Cerebellar nuclear complex (tissue), 1 donor: ENCODE measurements at regions not wholly inside any gene's neighbourhood (a gene's known extent, or its start where the extent isn't known, plus 50 kb on each side); places are given as distances from the start of the nearest gene placed in this dataset.

ENCODE experiments used
- DNase-seq, 2 experiments: peaks; one replicate each; lab custom pipeline; 2025; lab: John Stamatoyannopoulos, UW

GRCh38 chr3:13227315-13228165, 154.3 kb upstream of the IQSEC1 start:
- DNase-seq: no peak

DNA sequence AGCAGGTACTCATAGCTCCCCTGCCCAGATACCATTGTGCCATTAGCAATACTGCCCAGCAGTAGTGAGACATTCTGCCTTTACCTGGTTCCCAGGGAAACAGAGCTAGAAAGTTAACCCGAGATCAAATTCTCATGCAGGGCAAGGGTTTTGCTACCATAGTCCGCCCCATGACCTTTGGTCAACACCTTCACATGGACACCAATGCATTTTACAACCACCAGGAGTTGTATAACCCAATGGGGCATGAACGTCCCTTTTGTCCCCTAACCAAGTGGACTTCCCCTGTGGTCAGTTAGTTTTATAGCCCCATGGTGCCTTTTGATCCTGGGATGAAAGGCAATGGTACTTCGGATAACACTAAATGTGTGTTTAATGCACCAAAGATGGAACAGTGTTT, 151.7 kb upstream of the IQSEC1 start:
- DNase-seq: no peak

GRCh38 chr3:13223574-13224237, 150.5 kb upstream of the IQSEC1 start:
- DNase-seq: no peak

GRCh38 chr3:13222891-13223573, 149.8 kb upstream of the IQSEC1 start:
- DNase-seq: no peak

- no peak for DNase-seq
Observed at GRCh38 chr3:13222131-13222530, 148.9 kb upstream of the IQSEC1 start.

DNA sequence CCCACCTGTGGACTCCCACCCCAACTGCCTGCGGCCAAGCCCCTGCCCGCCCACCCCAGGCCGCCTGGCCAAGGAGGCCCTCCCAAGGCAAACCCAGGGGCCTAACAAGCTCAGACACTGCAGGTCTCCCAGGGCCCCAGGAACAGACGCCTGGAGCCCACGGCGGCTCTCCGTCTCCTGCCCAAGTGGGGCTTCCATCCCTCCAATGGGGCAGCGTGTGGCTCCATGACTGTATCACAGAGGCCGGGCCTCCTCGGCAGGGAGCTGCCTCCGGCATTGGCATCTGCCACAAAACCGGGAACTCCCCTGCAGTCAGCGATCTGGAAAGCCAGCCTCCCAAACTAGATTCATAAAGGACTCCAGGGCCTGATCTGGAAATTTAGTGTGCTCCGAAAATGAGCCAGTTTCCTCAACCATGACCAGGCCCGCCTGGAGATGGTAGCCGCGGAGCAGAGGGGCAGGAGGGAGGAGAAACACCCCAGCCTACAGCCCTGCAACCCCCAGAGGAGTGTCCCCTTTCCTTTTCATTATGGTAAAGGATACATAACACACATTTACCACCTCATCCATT, 148.3 kb upstream of the IQSEC1 start:
- no peak for DNase-seq

- DNase-seq: no peak
Observed at GRCh38 chr3:13220991-13221390, 147.8 kb upstream of the IQSEC1 start.

- DNase-seq: no peak
Observed at GRCh38 chr3:13219902-13220296, 146.7 kb upstream of the IQSEC1 start.

DNA sequence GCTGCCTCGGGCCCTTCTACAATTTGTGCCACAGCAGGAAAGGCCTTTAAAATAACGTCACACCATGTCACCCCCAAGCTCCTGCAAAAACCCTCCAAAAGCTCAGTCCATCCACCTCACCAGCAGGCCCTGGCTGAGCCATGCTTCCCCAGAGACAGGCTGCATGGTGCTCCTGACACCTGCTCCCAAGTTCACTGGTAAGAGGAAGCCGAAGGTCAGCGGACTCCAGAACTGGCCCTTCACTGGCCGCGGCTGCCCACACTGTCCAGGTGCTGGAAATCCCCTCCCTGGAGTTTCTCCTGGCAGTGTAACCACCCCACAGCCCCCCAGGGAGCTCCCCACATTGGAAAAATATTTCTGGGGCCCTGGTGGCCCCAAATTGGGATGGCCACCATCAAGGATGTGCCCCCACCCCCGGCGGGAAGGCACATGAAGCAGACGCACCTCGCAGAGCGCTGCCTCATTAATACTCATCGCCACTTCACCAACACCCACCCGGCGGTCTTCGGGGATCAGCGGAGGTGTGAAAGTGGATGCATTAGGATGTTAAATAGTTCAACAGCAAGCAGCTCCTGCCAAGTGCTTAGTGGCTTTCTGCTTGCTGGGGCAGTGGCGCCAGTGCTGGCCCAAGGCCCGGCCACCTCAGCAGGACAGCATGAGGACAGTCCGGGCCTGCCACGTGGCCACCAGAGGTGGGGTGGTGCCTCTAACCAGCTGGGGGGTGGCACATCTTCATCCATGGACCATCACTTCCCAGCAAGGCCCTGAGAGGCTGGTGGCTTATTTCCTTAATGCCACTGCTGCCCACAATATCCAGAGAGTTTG, 146.1 kb upstream of the IQSEC1 start:
- DNase-seq: no peak

GRCh38 chr3:13218541-13218908, 145.3 kb upstream of the IQSEC1 start:
- DNase-seq: no peak

DNA sequence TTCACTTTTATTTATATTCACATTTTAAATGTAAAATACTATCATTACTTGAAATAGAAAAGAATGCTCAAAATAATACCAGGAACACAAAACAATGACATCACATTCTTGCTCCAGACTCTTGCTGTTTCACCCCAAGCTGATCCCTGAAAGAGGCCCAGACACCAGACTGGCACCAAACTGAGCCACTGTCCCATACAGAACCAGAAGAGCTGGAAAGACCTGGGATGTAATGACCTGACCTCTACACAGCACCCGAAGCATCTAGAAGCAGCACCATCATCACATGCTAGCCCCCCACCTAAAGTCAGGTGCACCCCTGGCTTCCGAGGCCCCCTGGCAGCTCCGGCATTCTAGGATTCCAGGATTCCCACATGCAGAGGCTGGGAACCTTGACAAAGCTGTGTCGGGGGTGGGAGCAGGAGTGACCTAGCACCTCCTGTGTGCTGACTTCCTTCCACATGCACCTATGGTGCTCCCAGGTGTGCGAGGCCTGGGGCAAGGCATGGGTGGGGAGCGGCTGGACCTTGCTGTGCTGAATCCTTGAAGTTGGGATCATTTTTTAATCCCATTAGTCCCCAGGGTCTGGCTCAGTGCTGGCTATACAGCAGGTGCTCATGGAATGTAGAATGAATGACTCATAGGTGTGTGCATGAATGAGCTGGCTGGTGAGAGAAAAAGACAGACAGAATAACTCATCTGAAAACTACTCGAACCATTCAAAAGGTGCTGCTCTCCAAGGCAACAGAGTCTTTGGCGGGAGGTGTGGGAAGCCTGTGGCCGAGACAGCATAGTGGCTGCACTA, 144.7 kb upstream of the IQSEC1 start:
- no peak for DNase-seq

DNA sequence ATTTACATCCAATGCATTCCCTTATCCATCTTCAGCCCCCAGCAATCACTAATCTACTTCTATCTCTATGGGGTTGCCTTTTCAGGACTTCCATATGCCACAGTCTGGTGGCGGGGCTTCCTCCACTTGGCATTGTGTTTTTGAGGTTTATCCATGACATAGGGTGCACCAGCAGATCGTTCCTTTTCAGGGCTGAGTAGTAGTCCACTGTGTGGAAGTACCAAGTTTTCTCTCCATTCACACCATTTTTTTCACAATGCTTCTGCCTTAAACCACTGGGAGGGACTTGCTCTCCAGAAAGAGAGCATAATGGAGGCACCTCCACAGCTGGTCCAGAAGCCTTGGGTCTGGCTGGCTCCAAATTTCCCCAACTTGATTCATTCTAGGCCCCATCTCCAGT, 144.0 kb upstream of the IQSEC1 start:
- no peak for DNase-seq

- DNase-seq: no peak
Observed at GRCh38 chr3:13215940-13216546, 142.8 kb upstream of the IQSEC1 start.

DNA sequence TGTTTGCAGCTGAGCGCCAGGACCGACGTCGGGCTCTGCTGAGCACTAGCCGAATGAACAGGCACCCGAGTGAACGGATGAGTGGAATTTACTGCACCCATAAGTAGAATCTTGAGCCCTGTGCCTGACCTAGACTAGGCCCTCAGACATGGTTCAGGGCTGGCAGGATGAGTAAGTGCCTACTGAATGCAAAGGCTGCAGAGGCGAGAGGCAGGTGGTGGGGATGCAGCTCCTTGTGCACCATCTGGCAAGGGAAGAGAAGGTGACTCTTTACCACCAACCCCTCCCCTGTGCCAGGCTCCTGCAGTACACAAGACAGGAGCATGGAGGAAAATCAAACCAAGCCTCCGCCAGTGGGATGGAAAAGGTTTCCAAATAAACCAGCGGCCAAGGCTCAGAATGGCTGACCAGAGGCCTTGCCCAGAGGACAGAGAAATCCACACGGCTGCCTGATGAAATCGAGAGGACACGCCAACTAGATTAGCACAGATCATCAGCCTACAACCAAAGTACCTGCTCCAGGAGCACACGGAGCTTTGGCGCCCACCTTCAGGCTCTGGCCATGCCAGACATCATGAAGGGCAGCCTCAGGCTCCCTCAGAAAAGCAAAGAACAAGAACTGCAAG, 141.7 kb upstream of the IQSEC1 start:
- peak; percentile 7 to 57 for DNase-seq

GRCh38 chr3:13213911-13214846, 140.9 kb upstream of the IQSEC1 start:
- DNase-seq: no peak

DNA sequence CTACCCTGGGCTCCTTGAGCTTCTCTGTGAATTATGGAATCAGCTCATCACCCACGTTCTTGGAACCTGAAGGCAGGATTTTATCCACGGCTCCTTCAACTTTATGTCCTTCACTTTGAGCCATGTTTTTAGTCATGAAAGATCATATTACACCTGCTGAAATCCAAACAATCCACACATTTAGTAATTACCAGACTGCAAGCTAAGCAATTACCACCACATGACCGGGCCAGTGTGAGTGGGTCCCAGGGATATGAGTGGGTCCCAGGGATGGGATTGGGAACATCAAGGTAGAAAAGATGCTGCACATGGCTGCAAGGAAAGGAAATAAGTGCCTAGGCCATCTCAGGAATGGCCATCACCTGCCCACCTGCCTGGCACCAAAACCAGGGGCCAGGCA, 140.3 kb upstream of the IQSEC1 start:
- no peak for DNase-seq

DNA sequence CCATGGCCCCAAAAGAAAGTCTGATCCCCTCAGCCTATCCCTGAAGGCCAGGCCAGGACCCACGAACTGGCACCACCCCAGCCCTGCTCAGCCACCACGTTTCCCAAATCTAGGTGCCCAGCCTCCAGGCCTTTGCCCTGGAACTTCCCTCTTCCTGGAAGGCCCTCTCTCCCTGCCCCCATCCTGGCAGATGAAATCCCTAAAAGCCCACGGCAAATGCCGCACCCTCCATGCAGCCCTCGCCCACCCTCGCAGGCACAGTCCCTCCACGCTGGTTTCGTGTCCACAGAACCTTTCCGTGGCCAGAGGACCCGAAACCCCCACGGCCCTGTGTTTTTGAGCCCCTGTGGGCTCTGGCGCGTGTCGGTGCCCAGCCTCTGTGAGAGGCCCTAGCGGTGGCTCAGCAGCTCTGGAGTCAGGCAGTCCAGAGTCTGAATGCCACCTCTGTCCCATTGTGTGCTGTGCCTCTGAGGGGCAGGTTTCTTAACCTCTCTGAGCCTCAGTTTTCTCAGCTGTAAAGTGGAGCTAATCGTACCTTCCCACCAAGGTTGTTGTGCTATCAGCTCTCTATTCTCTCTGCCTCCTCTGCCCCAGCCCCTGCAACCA, 138.5 kb upstream of the IQSEC1 start:
- DNase-seq: no peak

GRCh38 chr3:13210221-13210975, 137.2 kb upstream of the IQSEC1 start:
- no peak for DNase-seq
